Neural progenitor cell (in vitro differentiated cells): ENCODE measurements at regions not wholly inside any gene's neighbourhood (a gene's known extent, or its start where the extent isn't known, plus 50 kb on each side); places are given as distances from the start of the nearest gene placed in this dataset.
A peak's percentile ranks its signal among the peaks of the same experiment; 100 is the strongest.
"Not testable (repeated sequence)": the region's sequence is repeated elsewhere in the genome, so short reads cannot be mapped to it uniquely, and the experiment has no call there.

ENCODE experiments used
- DNase-seq: peaks from one replicate; pipeline ENCODE4 v3.0.0-alpha.2; 2016; ENCODE audit warnings: low spot score
- H2AFZ ChIP-seq: fragments of 200-600 bp; sonication (generic); replicated peaks from 2 replicates; pipeline ENCODE4 v1.6.1; 2016; ENCODE audit warnings: antibody characterized with exemption
- H3F3A ChIP-seq: fragments of 200-600 bp; sonication (generic); 2 replicates; pipeline ENCODE4 v1.6.1; 2016; ENCODE audit warnings: antibody characterized with exemption, low read depth
- H3K27ac ChIP-seq: fragments of 200-600 bp; sonication (generic); 2 replicates; pipeline ENCODE4 v1.5.1; 2016; ENCODE audit warnings: mild to moderate bottlenecking
- H3K27me3 ChIP-seq: fragments of 200-600 bp; sonication (generic); 2 replicates; pipeline ENCODE4 v1.6.1; 2016; ENCODE audit warnings: mild to moderate bottlenecking, moderate library complexity
- H3K36me3 ChIP-seq: fragments of 200-600 bp; sonication (generic); 2 replicates; pipeline ENCODE4 v1.5.1; 2016
- H3K4me1 ChIP-seq: fragments of 200-600 bp; sonication (generic); 2 replicates; pipeline ENCODE4 v1.6.1; 2016; ENCODE audit warnings: mixed run types
- H3K4me2 ChIP-seq: fragments of 200-600 bp; sonication (generic); 2 replicates; pipeline ENCODE4 v1.6.1; 2016
- H3K4me3 ChIP-seq: fragments of 200-600 bp; sonication (generic); 2 replicates; pipeline ENCODE4 v1.5.1; 2016
- H3K79me2 ChIP-seq: fragments of 200-600 bp; sonication (generic); 2 replicates; pipeline ENCODE4 v1.6.1; 2016; ENCODE audit warnings: low read depth
- H3K9ac ChIP-seq: fragments of 200-600 bp; sonication (generic); 2 replicates; pipeline ENCODE4 v1.6.1; 2016
- H3K9me3 ChIP-seq: fragments of 200-600 bp; sonication (generic); 2 replicates; pipeline ENCODE4 v1.5.1; 2016; ENCODE audit warnings: low read depth
- H4K20me1 ChIP-seq: fragments of 200-600 bp; sonication (generic); 2 replicates; pipeline ENCODE4 v1.6.1; 2016; ENCODE audit warnings: low read depth
- H3K27ac Mint-ChIP-seq: 3 replicates; pipeline ENCODE4 v1.8.0; 2021; ENCODE audit warnings: mixed read lengths
- H3K27me3 Mint-ChIP-seq: 2 replicates; pipeline ENCODE4 v1.8.0; 2022; ENCODE audit warnings: low read depth, mild to moderate bottlenecking, inconsistent platforms, moderate library complexity, mixed read lengths; ENCODE audit not compliant: insufficient read depth
- H3K36me3 Mint-ChIP-seq: 3 replicates; pipeline ENCODE4 v1.8.0; 2021; ENCODE audit warnings: mixed read lengths
- H3K4me1 Mint-ChIP-seq: 3 replicates; pipeline ENCODE4 v1.8.0; 2021; ENCODE audit warnings: mixed read lengths
- H3K4me3 Mint-ChIP-seq: 3 replicates; pipeline ENCODE4 v1.8.0; 2021; ENCODE audit warnings: mild to moderate bottlenecking, moderate library complexity, mixed read lengths
- H3K9me3 Mint-ChIP-seq: 3 replicates; pipeline ENCODE4 v1.8.0; 2020; ENCODE audit warnings: mixed read lengths
- EZH2 ChIP-seq: fragments of 200-600 bp; sonication (generic); IDR thresholded peaks from 2 replicates; pipeline ENCODE4 v1.6.1; 2017; ENCODE audit warnings: antibody characterized with exemption, mild to moderate bottlenecking, moderate library complexity
- EZH2phosphoT487 ChIP-seq: fragments of 200-600 bp; sonication (generic); IDR thresholded peaks from 2 replicates; pipeline ENCODE4 v1.6.1; 2017; ENCODE audit warnings: antibody characterized with exemption
- TF ChIP-seq, protein P1 (sequence below): fragments of 200-600 bp; sonication (generic); IDR thresholded peaks from 2 replicates; pipeline ENCODE4 v1.5.1; 2017; ENCODE audit warnings: antibody characterized with exemption, mild to moderate bottlenecking

DNA sequence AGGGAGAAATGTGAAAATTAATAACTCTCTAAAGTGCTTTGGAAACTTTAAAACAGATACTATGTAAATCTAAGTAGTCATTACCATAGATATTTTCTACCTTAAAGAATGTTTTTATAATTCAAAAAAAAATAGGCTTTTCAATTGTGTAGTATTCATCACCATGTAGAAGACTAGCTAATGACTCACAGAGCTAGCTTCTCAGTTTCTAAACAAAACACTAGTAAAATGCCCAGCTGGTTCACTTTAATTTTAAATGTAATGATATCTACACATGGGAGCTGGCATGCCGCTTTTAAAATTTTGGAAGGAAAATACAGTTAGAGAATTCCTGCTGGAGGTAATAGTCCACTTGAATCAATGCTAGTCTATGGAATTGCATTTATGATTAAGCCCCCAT is 509.8 kb downstream of the CSNK1G3 start:
- no peak overlapping the region for H3K27ac Mint-ChIP-seq
- H3K36me3 Mint-ChIP-seq = no peaks in the 10 kb centered on the region
- H3K36me3 ChIP-seq = no peaks in the 10 kb centered on the region
- H3K4me3 ChIP-seq = no peak overlapping the region
- no peak for DNase-seq
- H3K4me1 Mint-ChIP-seq = peaks cover 26% of the 10 kb centered on the region
- peaks cover 2% of the 10 kb centered on the region for H3K27me3 Mint-ChIP-seq
- TF ChIP-seq, protein P1, sequence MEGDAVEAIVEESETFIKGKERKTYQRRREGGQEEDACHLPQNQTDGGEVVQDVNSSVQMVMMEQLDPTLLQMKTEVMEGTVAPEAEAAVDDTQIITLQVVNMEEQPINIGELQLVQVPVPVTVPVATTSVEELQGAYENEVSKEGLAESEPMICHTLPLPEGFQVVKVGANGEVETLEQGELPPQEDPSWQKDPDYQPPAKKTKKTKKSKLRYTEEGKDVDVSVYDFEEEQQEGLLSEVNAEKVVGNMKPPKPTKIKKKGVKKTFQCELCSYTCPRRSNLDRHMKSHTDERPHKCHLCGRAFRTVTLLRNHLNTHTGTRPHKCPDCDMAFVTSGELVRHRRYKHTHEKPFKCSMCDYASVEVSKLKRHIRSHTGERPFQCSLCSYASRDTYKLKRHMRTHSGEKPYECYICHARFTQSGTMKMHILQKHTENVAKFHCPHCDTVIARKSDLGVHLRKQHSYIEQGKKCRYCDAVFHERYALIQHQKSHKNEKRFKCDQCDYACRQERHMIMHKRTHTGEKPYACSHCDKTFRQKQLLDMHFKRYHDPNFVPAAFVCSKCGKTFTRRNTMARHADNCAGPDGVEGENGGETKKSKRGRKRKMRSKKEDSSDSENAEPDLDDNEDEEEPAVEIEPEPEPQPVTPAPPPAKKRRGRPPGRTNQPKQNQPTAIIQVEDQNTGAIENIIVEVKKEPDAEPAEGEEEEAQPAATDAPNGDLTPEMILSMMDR = no peak
- TF ChIP-seq EZH2 (no peak), EZH2phosphoT487 (no peak)
- peaks cover 23% of the 10 kb centered on the region for H3K9me3 Mint-ChIP-seq
- no peaks in the 10 kb centered on the region for H4K20me1 ChIP-seq
- no peak overlapping the region for H2AFZ ChIP-seq
- H3K27ac ChIP-seq = no peak overlapping the region
- H3K79me2 ChIP-seq = no peaks in the 10 kb centered on the region
- H3K4me2 ChIP-seq = no peak overlapping the region
- no peaks in the 10 kb centered on the region for H3F3A ChIP-seq
- H3K4me1 ChIP-seq = peaks cover 10% of the 10 kb centered on the region
- H3K9ac ChIP-seq = no peak overlapping the region
- H3K27me3 ChIP-seq = no peaks in the 10 kb centered on the region
- peaks cover 5% of the 10 kb centered on the region for H3K9me3 ChIP-seq
- H3K4me3 Mint-ChIP-seq = no peak overlapping the region

DNA sequence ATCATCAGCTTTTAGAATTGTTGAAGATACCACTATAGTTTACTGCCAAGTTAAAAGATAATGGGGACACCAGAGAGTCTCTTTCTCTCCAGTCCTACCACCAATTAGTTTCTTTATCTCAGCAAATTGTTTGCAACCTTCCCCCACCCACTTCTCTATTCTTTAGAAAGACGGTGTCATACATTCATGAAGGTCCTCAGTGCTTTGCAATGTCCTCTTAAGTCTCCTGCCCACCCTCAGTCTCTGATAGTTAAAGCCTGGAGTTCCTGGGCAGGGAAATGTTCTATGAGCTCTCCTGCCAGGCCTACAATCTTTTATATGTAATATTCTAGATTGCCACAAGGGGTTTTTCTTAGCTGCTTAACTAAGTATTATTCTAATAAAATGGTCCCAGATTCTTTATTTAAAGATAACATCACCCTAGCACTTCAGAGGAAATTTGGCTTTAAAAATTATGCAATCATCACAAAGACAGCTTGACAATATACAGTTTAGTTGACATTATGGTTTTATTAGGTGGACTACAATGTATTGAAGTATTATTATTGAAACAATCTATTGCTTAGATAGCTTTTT is 509.2 kb downstream of the CSNK1G3 start:
- no peak overlapping the region for H3K4me2 ChIP-seq
- Mint-ChIP-seq H3K36me3 (no peaks in the 10 kb centered on the region), H3K4me3 (no peak overlapping the region), H3K4me1 (peaks cover 26% of the 10 kb centered on the region), H3K27ac (no peak overlapping the region), H3K27me3 (peaks cover 2% of the 10 kb centered on the region), H3K9me3 (peaks cover 25% of the 10 kb centered on the region)
- DNase-seq = no peak
- TF ChIP-seq, protein P1 = no peak
- TF ChIP-seq EZH2phosphoT487 = no peak
- TF ChIP-seq EZH2 = no peak
- H3K27me3 ChIP-seq = no peaks in the 10 kb centered on the region
- peaks cover 5% of the 10 kb centered on the region for H3K9me3 ChIP-seq
- no peaks in the 10 kb centered on the region for H3K79me2 ChIP-seq
- no peak overlapping the region for H3K4me3 ChIP-seq
- peaks cover 10% of the 10 kb centered on the region for H3K4me1 ChIP-seq
- no peaks in the 10 kb centered on the region for H4K20me1 ChIP-seq
- no peak overlapping the region for H2AFZ ChIP-seq
- H3K36me3 ChIP-seq = no peaks in the 10 kb centered on the region
- no peak overlapping the region for H3K27ac ChIP-seq
- H3K9ac ChIP-seq = no peak overlapping the region
- H3F3A ChIP-seq = no peaks in the 10 kb centered on the region

DNA sequence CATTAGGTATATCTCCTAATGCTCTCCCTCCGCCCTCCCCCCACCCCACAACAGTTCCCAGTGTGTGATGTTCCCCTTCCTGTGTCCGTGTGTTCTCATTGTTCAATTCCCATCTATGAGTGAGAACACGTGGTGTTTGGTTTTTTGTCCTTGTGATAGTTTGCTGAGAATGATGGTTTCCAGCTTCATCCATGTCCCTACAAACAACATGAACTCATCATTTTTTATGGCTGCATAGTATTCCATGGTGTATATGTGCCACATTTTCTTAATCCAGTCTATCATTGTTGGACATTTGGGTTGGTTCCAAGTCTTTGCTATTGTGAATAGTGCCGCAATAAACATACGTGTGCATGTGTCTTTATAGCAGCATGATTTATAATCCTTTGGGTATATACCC is 505.3 kb downstream of the CSNK1G3 start:
- not testable (repeated sequence) for H2AFZ ChIP-seq

DNA sequence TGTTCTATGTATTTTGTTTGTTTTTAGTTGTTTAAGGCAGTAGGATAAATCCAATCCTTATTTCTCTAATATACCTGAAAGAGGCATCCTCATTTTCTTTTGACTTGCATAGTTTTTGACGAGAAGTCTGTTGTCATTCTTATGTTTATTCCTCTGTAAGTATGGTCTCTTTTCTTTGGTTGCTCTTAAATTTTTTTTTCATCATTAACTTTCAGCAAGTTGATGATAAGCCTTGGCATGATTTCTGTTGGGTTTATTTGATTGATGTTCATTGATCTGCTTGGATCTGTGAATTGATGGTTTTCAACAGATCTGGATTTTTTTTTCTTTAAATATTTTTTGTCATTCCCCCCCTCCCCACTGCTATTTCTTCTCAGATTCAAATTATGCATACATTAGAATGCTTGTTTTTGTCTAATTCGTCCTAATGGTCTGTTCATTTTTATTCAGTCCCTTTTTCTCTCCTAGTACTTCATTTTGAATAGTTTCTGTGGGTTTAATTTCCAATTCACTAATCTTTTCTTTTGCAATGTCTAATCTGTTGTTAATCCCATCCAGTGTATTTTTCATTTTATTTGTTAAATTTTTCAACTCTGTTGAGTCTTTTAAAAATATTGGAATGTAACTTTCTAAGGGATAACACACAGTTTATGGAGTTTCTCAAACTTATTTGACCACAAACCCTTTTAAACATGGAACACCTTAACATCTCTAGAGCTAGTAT is 495.9 kb downstream of the CSNK1G3 start:
- Mint-ChIP-seq H3K27me3 (peaks cover 6% of the 10 kb centered on the region), H3K4me1 (peaks cover 8% of the 10 kb centered on the region), H3K9me3 (peaks cover 54% of the 10 kb centered on the region), H3K36me3 (peaks cover 13% of the 10 kb centered on the region), H3K27ac (no peak overlapping the region), H3K4me3 (peak overlapping the region; percentile 6)
- TF ChIP-seq EZH2 = no peak
- TF ChIP-seq, protein P1 = no peak
- TF ChIP-seq EZH2phosphoT487 = no peak
- H3K36me3 ChIP-seq = peaks cover 5% of the 10 kb centered on the region
- H3F3A ChIP-seq = peaks cover 9% of the 10 kb centered on the region
- H3K79me2 ChIP-seq = no peaks in the 10 kb centered on the region
- no peak overlapping the region for H3K4me3 ChIP-seq
- no peak overlapping the region for H3K4me2 ChIP-seq
- H3K4me1 ChIP-seq = no peaks in the 10 kb centered on the region
- peaks cover 14% of the 10 kb centered on the region for H3K9me3 ChIP-seq
- no peaks in the 10 kb centered on the region for H3K27me3 ChIP-seq
- H3K9ac ChIP-seq = no peak overlapping the region
- H2AFZ ChIP-seq = no peak overlapping the region
- H3K27ac ChIP-seq = no peak overlapping the region
- DNase-seq = peak; percentile 15
- H4K20me1 ChIP-seq = no peaks in the 10 kb centered on the region

More for the DNA sequence above, 505.3 kb downstream of the CSNK1G3 start:
- not testable (repeated sequence) for H3K36me3 ChIP-seq, H3K4me1 ChIP-seq, H3K27me3 Mint-ChIP-seq, H3K4me2 ChIP-seq, H3K36me3 Mint-ChIP-seq, H3K9me3 ChIP-seq, H3K27ac Mint-ChIP-seq, H3K79me2 ChIP-seq, H3K4me3 ChIP-seq, H3K4me1 Mint-ChIP-seq, H3K9ac ChIP-seq, H3K27ac ChIP-seq, H4K20me1 ChIP-seq, H3K27me3 ChIP-seq, H3F3A ChIP-seq, H3K4me3 Mint-ChIP-seq, DNase-seq
- peaks cover 30% of the 10 kb centered on the region for H3K9me3 Mint-ChIP-seq
